Mucosa of gallbladder (tissue), 1 donor: ENCODE measurements at regions not wholly inside any gene's neighbourhood (a gene's known extent, or its start where the extent isn't known, plus 50 kb on each side); places are given as distances from the start of the nearest gene placed in this dataset.

ENCODE experiments used
- DNase-seq: peaks from one replicate; pipeline ENCODE4 v3.0.0-alpha.2; 2020; ENCODE audit warnings: low spot score
- donor health status: DM: no; HTN: no; CAD: no.

DNA sequence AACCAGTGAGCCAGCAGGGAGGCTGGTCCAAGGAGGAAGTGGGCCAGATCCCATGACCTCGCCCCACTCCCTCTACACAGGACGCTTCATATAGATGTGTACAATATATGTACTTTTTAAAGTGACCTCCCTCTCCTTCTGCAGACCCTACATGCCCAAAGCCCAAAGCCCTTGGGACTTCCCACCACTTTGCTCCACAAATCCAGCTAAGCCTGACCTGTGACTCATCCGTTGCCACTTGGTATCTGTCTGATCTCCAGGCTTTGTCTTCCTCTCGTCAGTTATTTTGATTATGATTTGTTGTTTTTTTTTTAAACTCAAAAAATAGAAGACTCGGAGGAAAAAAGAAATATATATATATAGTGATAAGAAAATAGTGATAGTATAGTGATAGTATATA lies 470.8 kb downstream of the KCNJ3 start:
- DNase-seq, result no peak

DNA sequence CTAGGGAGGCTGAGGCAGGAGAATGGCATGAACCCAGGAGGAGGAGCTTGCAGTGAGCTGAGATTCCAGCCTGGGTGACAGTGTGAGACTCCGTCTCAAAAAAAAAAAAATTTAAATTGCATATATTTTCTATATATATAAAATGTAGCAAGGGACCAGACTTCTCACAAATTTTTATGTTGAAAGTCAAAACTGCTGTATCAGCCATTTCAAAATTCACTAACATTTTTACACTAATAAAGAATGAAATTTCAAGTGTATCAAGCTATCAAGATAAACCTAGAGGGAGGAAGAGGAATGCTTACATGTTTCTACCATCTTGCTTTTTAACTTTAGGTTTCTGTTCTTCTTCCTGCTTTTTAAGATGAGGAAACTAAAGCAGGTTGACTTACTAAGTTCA lies 464.0 kb downstream of the KCNJ3 start:
- DNase-seq, result no peak

DNA sequence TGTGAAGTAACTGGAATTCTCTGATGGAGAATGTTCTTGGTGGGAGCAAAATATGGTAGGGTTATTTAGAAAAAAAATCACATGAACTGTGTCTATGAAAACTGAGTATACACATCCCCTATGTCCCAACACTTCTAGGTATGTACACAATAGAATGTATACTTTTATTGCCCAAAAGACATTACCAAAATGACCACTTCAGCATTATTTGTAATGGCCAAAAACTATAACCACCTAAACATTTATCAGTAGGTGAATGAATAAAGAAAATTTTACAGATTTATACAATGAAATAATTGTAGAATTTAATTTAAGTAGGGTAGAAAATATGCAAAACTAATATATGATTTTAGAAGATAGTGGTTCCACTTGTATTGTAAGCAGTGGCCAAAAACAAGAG lies 462.8 kb downstream of the KCNJ3 start:
- no peak for DNase-seq

DNA sequence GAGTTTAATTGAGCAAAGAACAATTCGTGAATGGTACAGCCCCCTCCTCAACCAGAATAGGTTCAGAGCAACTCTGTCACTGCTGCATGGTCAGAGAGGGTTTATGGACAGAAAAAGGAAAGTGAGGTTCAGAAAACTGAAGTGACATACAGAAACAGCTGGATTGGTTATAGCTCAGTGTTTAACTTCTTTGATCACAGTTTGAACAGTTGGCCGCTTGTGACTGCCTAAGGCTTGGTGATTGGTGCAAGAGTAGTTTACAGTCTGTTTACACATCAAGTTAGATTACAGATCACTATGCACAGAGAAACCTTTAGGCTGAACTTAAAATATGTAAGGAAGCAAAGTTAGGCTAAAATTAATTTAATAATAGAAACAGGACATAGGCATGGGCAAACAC lies 459.2 kb downstream of the KCNJ3 start:
- DNase-seq, result no peak

DNA sequence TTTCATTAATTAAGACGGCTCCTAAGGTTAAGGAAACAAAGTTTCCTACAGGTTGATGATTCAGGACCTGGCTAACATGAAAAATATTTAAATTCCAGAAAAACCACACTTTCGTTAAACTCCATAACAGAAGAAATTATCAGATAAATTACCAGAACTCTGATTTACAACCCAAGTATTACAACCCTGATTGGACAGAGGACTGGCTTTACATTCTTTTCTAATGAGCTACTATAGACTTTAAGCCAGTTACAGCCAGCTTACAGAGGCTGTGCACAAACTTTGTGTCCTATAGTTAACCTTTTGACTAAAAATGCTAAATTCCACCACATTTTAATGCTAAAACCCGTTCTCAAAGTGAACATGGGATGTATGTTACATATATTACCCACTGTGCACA lies 458.6 kb downstream of the KCNJ3 start:
- no peak for DNase-seq

DNA sequence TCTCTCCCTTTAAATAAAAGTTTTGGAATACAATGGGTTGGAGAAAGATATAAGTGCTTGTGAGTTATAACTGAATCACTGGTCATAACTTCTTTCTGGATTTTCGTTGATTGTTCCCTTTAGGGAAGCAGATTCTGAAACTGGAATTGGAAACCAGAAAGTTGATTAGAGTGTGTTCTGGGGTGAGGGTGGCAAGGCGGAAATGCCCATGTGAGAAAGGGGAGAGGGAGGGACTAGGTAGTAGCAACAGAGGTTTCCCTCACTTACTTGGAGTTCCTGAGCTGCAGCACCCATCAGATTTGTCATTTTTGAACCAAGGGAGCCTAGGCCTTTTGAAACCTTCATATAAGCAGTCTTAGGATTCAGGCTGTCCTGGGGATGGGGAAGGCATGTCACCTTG lies 453.4 kb downstream of the KCNJ3 start:
- no peak for DNase-seq

DNA sequence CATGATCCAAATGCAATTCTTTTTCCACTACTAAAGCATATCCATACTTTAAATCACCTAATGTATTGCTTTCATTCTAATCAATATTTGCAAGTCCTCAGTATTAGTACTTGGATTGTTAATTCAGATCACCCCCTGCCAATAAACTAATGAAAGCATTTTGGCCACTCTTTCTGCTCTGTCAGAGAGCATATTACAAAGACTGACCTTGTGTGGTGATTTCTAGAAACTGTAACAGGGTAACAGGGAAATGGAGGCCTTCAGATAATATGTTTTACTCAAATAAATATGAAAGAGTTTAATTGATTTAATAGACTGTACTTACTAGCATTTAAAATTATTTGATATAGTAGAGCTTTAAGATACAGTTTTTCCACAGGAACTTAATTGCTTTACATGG lies 453.0 kb downstream of the KCNJ3 start:
- DNase-seq, result no peak

DNA sequence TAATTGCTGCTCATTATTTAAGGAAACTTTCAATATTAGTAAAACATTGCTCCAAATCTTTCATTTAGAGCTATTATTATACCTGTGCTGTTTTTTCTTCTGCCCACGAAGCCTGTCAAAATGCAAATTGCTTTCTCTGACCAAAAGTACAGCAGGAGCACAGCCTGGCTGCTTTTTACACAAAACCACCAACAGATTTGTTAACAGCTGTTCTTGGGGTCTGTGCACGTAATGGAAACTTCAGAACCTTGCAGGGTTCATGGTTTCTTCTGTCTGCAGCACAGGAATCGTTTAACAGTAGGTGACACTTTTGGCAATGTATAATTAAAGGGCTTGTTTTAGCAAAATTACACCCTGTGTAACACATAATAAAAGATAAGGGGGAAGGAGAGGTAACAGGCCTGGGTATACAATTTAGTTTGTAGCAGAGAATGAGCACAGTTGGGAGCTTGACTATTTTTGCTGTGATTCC lies 447.3 kb downstream of the KCNJ3 start:
- no peak for DNase-seq

DNA sequence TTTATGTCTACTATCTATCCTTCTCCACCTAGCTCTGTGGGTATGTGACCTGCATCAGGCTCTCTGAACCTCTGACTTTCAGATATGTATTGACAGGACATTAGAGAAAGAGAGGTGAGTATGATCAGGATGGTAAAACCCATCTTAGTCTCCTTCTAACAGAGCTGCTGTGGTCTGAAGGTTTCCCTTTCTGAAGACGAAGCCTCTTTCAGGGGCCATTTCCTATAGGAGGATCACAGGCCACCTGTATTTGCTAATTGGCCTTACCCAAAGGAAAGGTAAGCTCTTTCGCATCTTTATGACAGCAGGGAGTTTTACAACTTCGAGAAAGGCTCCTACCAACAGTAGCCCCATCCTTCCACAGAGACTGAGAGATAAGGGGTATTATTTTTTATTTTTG lies 442.9 kb downstream of the KCNJ3 start:
- DNase-seq, result no peak

DNA sequence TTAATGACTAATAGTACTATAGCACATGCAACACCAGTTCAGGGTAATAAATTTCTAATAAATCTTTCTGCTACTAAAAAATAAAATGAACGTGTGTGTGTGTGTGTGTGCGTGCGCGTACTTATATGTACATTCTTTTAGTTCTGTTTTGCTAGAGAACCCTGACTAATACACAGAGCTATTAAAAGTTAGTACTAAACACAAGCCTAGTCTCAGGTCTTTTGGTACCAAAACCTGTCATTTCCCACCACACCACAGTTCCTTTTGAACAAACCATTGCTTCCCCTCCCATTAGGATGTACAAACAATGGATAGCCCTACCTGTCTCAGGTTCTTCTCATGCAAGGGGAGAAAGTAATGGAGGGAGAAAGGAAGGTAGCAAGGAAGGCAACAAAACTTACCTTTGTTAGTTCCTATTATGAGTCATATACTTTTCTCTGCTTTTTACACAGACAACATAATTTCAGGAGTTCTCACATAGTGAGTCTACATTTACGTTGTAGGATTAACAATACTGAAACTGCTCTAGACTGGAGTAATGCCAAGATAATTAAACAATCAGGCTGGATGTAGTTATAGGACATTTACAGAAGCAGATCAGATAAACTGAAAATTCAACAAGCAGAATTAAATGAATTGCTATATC lies 427.2 kb downstream of the KCNJ3 start:
- no peak for DNase-seq

DNA sequence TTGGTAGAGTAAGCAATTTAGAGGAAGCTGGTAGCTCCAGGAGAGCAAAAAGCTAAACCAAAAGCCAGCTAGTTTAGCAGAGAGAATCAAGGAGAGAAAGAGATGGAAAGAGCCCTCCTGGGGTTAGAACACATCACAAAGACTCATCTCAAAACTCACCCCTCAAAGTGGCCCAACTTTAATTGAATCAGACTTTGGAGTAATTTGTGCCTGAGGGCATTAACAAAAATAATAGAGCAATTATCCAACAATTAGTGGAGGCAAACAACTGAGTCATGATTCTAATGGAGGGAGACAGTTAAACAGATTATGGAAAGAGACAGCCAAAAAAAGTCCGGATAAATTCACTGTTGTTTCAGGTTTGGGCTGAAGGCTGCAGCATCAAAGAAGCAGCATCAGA lies 417.4 kb downstream of the KCNJ3 start:
- DNase-seq, result no peak

DNA sequence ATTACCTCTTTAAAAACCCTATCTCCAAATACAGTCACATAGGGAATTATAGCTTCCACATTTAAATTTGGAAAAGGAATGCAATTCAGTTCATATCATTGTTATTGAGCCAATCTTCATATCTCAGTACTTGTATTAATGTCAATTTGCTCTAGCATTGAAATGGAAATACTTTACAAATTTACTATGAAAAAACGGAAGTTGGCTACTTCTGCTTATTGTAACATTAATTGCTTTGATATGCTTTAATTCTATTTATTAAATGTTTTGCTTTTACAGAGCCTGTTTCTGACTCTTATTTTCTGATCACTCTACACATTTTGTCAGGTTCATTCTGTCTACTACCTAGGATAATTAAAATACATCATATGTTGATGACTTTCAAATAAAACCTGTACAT lies 412.6 kb downstream of the KCNJ3 start:
- DNase-seq, result no peak

DNA sequence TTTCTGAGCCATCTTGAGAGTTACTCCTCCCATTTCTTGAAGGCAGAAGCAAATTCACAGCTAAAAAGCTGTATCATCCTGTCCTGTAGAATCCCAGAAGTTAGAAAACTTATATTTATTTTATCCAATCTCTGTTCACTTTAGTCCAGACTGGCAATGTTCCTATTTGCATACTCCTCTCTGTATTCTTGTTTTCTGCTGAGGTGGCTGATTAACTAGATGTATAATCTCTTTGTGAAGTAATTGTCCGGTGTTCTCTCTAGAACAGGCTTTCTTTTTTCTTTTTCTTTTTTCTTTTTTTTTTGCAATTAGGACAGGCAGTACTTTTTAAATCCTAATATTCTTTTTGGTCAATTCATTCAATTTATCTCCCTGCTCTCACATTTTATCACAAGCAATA lies 411.0 kb downstream of the KCNJ3 start:
- DNase-seq, result no peak

DNA sequence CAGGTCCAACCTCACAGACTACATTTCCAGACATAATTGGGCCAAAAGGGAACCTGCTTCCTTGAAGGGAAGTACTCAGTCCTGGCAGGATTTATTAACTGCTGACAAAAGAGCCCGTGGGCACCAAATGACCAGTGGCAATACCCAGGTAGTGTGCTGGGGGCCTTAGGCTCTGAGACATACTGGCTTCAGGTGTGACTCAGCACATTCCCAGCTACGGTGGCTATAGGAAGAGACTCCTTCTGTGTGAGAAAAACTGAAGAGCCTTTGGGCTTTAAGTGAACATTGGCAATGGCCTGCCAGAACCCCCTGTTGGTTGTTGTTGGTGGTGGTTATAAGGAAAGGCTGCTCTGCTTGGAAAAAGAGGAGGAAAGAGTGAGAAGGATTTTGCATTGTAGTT lies 401.8 kb downstream of the KCNJ3 start:
- DNase-seq, result no peak

DNA sequence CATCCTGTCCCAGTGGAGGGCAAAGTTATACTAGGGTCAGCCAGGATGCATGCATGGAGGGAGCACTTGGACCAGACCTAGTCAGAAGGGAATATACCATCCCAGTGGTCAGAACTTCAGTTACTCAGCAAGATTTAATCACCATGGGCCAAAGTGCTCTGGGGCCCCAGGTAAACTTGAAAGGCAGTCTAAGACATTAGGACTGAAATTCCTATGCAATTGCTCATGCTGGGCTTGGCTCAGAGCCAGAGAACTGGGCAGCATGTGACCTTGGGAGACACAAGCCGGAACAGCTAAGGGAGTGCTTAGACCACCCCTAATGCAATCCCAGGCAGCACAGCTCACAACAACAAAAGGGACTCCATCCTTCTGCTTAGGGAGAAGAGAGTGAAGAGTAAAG lies 401.3 kb downstream of the KCNJ3 start:
- no peak for DNase-seq

DNA sequence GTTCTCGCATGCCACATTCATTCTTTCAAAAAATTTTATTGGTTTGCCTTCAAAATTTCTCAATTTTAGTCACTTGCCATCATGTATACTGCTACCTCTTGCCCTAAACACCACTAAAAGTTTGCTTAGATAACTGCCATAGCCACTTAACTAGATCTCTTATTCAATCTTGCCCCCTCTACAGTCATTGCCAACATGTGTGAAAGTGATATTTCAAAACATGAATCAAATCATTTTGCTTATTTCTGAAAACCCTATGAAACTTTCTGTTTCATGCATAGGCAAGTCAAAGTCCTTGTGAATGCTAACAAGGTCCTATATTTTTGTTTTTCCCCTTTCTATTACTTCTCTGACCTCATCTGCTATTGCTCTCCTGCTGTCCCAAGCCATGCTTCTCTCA lies 397.1 kb downstream of the KCNJ3 start:
- no peak for DNase-seq

DNA sequence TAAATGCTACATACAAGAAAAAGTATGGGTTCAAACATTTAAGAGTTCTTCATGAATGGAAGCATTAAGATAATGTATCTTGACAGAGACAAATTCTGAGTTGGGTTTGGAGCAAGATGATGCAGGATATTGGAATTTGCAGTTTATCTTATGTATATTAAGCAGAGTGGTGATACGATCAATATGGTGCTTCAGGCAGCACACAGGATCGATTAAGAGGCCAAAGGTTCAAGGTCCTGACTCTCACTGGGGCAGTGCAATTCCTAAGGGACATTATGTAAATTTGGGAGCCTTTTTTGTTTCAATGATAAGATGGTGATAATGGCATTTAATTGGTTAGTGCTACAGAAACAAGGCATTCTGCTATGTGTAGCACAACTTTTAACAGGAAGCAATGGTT lies 381.9 kb downstream of the KCNJ3 start:
- DNase-seq, result peak; percentile 41

DNA sequence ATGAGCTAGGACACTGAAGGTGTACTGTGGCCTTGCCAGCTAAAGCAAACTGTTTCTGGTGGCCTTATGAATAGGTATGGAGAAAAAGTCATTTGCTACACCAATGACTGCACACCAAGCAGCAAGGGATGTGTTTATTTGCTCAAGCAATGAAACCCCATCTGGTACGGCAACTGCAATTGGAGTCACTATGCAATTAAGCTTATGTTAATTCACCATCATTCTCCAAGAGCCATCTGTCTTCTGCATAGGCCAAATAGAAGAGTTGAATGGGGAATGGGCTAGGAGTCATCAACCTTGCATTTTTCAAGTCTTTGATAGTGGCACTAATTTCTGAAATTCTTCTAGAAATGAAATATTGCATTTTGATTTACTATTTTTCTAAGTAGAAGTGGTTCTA lies 372.0 kb downstream of the KCNJ3 start:
- no peak for DNase-seq

DNA sequence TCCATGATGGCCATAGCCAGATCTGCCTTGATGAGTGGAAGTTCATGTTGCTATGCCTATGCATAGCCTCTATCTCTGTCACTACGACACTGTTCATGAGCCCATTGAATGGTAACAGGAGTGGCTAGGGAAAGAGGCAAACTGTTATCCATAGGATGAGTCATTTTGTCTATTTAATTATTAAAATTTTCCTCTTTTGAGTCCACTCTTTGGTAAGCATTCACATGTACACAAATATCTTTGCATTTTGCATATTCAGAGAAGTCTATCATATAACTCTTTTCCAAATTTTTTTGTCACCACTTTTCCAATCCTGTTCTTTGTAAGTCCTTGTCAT lies 364.4 kb downstream of the KCNJ3 start:
- DNase-seq, result no peak

DNA sequence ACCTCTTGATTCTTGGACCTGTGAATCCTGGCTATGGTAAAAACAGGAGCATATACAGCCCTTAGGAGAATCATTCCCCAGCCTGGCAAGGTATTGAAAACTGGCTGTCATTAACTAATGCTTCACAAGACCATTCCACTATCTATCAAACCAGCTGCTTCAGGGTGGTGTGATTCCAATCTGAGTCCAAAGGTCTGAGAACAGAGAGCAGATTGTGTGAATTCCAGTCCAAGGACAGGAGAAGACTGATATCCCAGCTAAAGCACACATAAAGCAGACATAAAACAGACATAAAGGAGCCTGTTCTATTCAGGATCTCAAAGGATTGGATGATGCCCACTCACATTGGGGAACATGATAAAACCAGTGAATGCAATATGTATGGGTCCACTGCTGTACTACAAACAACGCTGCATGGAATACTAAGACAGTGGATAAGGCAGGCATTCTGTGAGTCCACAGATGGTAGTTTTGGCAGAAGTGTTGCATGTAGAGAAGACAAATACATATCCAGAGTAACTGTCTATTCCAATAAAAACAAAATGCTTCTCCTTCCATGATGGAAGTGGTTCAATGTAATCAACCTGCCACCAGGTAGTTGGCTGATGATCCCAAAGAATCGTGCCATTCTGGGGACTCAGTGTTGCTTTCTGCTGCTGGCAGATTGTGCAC lies 363.9 kb downstream of the KCNJ3 start:
- peak; percentile 11 for DNase-seq

DNA sequence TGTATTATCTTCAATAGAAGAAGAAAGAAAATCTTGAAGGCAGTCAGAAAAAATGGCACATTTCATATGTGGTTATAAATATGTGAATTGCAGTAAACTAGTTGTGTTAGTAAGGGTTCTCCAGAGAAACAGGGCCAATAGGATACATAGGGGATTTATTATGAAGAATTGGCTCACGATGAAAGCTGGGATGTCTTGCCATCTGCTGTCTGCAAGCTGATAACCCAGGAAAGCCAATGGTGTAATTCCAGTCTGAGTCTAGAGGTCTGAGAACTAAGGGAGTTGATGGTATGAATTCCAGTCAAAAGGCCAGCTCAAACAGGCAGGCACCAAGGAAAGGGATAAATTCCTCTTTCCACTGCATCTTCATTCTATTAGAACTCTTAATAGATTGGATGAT lies 362.4 kb downstream of the KCNJ3 start:
- DNase-seq, result no peak

DNA sequence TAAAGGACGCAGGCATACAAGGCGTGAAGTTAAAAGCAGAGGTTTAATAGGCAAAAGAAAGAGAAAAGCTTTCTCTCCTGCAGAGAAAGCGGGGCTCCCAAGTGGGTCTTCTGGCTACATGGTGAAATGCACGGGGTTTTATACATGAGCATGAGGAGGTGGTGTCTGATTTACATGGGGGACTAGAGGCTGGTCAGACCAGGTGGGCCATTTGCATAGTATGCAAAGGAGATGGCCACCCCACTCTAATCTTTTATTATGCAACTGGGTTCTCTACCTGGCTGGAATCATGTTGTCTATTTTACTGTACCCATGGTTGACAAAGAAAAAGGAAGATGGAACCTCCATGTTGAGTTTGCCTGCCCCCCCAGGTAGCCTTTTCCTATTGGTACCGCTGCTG lies 356.2 kb downstream of the KCNJ3 start:
- DNase-seq, result no peak

DNA sequence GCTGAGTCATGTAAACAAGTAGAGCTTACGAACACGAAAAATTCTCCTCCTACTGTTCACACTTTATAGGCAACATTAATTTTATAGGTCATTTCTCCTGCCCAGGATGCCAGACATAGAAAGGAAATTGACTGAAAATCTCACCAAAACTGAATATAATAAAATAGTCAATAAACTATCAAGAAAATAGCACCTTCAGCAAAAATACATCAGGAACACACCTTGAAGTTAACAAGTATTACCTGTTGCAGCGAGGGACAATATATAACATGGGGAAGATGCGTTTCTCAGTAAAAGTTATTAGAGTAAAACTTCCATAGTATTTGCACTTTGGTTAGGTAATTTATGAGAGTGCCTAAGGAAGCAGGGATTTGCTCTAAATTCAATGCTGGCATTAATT lies 344.6 kb downstream of the KCNJ3 start:
- no peak for DNase-seq

DNA sequence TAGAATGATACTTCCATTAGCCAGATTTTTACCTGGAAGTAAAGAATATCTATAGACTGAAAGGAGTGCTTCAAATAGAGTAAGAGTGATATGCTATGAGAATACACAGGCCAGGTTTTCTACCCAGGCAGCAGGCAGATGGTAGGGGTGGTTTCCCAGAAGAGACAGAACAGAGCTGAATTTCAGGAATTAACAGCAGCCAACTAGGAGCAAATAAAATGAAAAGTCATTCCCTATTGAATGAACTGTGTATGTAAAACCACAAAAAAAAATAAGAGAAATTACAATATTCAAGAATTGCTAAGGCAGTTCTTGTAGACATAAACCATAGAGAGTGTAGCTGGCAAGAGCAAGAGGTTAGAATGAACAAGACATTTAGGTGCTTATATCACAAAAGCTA lies 336.8 kb downstream of the KCNJ3 start:
- DNase-seq, result no peak
